Caki2 (cell line): ENCODE measurements at regions not wholly inside any gene's neighbourhood (a gene's known extent, or its start where the extent isn't known, plus 50 kb on each side); places are given as distances from the start of the nearest gene placed in this dataset.

Experiments
- DNase-seq: peaks from one replicate; pipeline ENCODE4 v3.0.0-alpha.2; 2015; ENCODE audit warnings: low read depth
- in situ Hi-C: cut with HindIII; loops from 2 replicates; pipeline ENCODE4 v1.10.0; 2016; ENCODE audit warnings: low sequenced_read_pairs, low pct_unique_long_range_greater_than_20kb, mixed read lengths

GRCh38 chr16:64317601-64318000 is 804.3 kb downstream of the CDH11 start:
- in situ Hi-C loops, result no loop called here
- DNase-seq, result no peak

- in situ Hi-C loops, result no loop called here
- DNase-seq, result no peak
These were observed 808.1 kb downstream of the CDH11 start for GRCh38 chr16:64313726-64314125.

GRCh38 chr16:64312980-64313379 is 808.9 kb downstream of the CDH11 start:
- in situ Hi-C loops, result no loop called here
- DNase-seq, result no peak

GRCh38 chr16:64312292-64312691 is 809.6 kb downstream of the CDH11 start:
- DNase-seq, result no peak
- in situ Hi-C loops, result no loop called here

- in situ Hi-C loops, result no loop called here
- DNase-seq, result peak; percentile 33
These were observed 810.6 kb downstream of the CDH11 start for GRCh38 chr16:64311241-64311640.

- in situ Hi-C loops, result no loop called here
- no peak for DNase-seq
These were observed 812.3 kb downstream of the CDH11 start for GRCh38 chr16:64309398-64310110.

- DNase-seq, result no peak
- in situ Hi-C loops, result no loop called here
These were observed 813.1 kb downstream of the CDH11 start for GRCh38 chr16:64308721-64309120.

GRCh38 chr16:64307431-64307830 is 814.4 kb downstream of the CDH11 start:
- in situ Hi-C loops, result no loop called here

GRCh38 chr16:64305663-64306062 is 816.2 kb downstream of the CDH11 start:
- in situ Hi-C loops, result no loop called here

More at GRCh38 chr16:64307431-64307830, 814.4 kb downstream of the CDH11 start:
- no peak for DNase-seq

GRCh38 chr16:64304951-64305350 is 816.9 kb downstream of the CDH11 start:
- in situ Hi-C loops, result no loop called here

More at GRCh38 chr16:64305663-64306062, 816.2 kb downstream of the CDH11 start:
- no peak for DNase-seq

GRCh38 chr16:64304396-64304795 is 817.5 kb downstream of the CDH11 start:
- in situ Hi-C loops, result no loop called here
- DNase-seq, result no peak

More at GRCh38 chr16:64304951-64305350, 816.9 kb downstream of the CDH11 start:
- no peak for DNase-seq

- in situ Hi-C loops, result no loop called here
- no peak for DNase-seq
These were observed 823.8 kb downstream of the CDH11 start for GRCh38 chr16:64297863-64298600.

- in situ Hi-C loops, result no loop called here
- DNase-seq, result no peak
These were observed 826.4 kb downstream of the CDH11 start for GRCh38 chr16:64295466-64295865.

- in situ Hi-C loops, result no loop called here
These were observed 828.9 kb downstream of the CDH11 start for GRCh38 chr16:64292953-64293352.

GRCh38 chr16:64292161-64292560 is 829.7 kb downstream of the CDH11 start:
- DNase-seq, result no peak
- in situ Hi-C loops, result no loop called here

More at GRCh38 chr16:64292953-64293352, 828.9 kb downstream of the CDH11 start:
- no peak for DNase-seq

GRCh38 chr16:64290461-64290860 is 831.4 kb downstream of the CDH11 start:
- in situ Hi-C loops, result no loop called here
- no peak for DNase-seq

GRCh38 chr16:64287655-64288528 is 834.0 kb downstream of the CDH11 start:
- in situ Hi-C loops, result no loop called here
- DNase-seq, result no peak

- no peak for DNase-seq
- in situ Hi-C loops, result no loop called here
These were observed 839.7 kb downstream of the CDH11 start for GRCh38 chr16:64282181-64282580.

GRCh38 chr16:64280317-64280716 is 841.5 kb downstream of the CDH11 start:
- DNase-seq, result no peak
- in situ Hi-C loops, result no loop called here
